Panc1 (cell line): ENCODE measurements at regions not wholly inside any gene's neighbourhood (a gene's known extent, or its start where the extent isn't known, plus 50 kb on each side); places are given as distances from the start of the nearest gene placed in this dataset.

Experiments used
- ATAC-seq: fragments of 200-7000 bp; cut with Tn5 transposase; 2 replicates; pipeline ENCODE4 v1.9.1; 2020; ENCODE audit warnings: mild to moderate bottlenecking, moderate library complexity
- BruUV-seq: library from RNA; stranded (reverse); fragments of 400-500 nt; replicated peaks from 2 replicates; lab custom pipeline; 2021; lab: Mats Ljungman, UMichigan
- CTCF ChIA-PET: fragments of 300-600 bp; sonication (Branson Sonifier 250); formaldehyde crosslinking; loops from one replicate; lab custom pipeline; 2022; ENCODE audit warnings: antibody characterized with exemption; lab: Charles Lee
- POLR2A ChIA-PET: fragments of 300-600 bp; sonication (Branson Sonifier 250); formaldehyde crosslinking; loops from one replicate; lab custom pipeline; 2022; ENCODE audit warnings: antibody characterized with exemption; lab: Charles Lee
- DNase-seq: peaks from one replicate; pipeline ENCODE4 v3.0.0-alpha.2; 2010; ENCODE audit warnings: low read depth, low spot score
- H3K27ac ChIP-seq: 2 replicates; pipeline ENCODE4 v1.5.1; 2011; ENCODE audit warnings: mild to moderate bottlenecking, low read length, inconsistent platforms
- H3K27me3 ChIP-seq: fragments of 200-500 bp; sonication (Bioruptor generic); 2 replicates; pipeline ENCODE4 v1.6.0; 2014; ENCODE audit warnings: low read length, inconsistent platforms; ENCODE audit not compliant: control insufficient read depth, insufficient read depth
- H3K36me3 ChIP-seq: fragments of 200-500 bp; sonication (Bioruptor generic); 2 replicates; pipeline ENCODE4 v1.5.1; 2014; ENCODE audit warnings: inconsistent platforms, mild to moderate bottlenecking, low read length, moderate library complexity; ENCODE audit not compliant: control insufficient read depth, insufficient read depth
- H3K4me1 ChIP-seq: 2 replicates; pipeline ENCODE4 v1.5.1; 2011; ENCODE audit warnings: inconsistent platforms, mild to moderate bottlenecking, low read length, moderate library complexity; ENCODE audit not compliant: control insufficient read depth, insufficient read depth
- H3K4me3 ChIP-seq, 2 experiments: 2 replicates each; pipeline ENCODE4 v1.5.1; 2011 to 2012; ENCODE audit warnings: low read depth in 2 of 2, low read length in 2 of 2, mild to moderate bottlenecking in 2 of 2, inconsistent platforms in 1 of 2, moderate library complexity in 1 of 2
- H3K9me3 ChIP-seq: fragments of 200-500 bp; sonication (Bioruptor generic); 2 replicates; pipeline ENCODE4 v1.5.1; 2014; ENCODE audit warnings: low read depth, mild to moderate bottlenecking, inconsistent platforms, low read length, moderate library complexity; ENCODE audit not compliant: control insufficient read depth, insufficient read depth
- POLR2AphosphoS5 ChIP-seq: IDR thresholded peaks from 2 replicates; pipeline ENCODE4 v1.6.1; 2012; ENCODE audit warnings: mild to moderate bottlenecking, low read depth, low read length, moderate library complexity
- SIN3A ChIP-seq: IDR thresholded peaks from 2 replicates; pipeline ENCODE4 v1.6.1; 2012; ENCODE audit warnings: low read depth, mild to moderate bottlenecking, low read length, moderate library complexity, borderline replicate concordance; ENCODE audit not compliant: insufficient read depth
- TCF7L2 ChIP-seq: IDR thresholded peaks from 2 replicates; pipeline ENCODE4 v1.6.1; 2011; ENCODE audit warnings: mild to moderate bottlenecking, low read depth, low read length, inconsistent platforms
- in situ Hi-C: cut with HindIII; loops from 2 replicates; pipeline ENCODE4 v1.10.0; 2016; ENCODE audit warnings: low sequenced_read_pairs, low pct_unique_long_range_greater_than_20kb
- intact Hi-C: fragments of 100-400 bp; cut with micrococcal nuclease; formaldehyde crosslinking; loops from one replicate; pipeline ENCODE4 v1.10.0; 2022; ENCODE audit not compliant: unreplicated experiment
- TF ChIP-seq, protein P1 (sequence below): fragments of 450-650 bp; IDR thresholded peaks from 2 replicates; pipeline ENCODE4 v1.5.1; 2017; ENCODE audit warnings: mild to moderate bottlenecking
- TF ChIP-seq, protein P2 (sequence below), 2 experiments: IDR thresholded peaks; 2 replicates each; pipeline ENCODE4 v1.6.1; 2011 to 2012; ENCODE audit warnings: low read depth in 2 of 2, control low read depth in 1 of 2, low read length in 1 of 2, mild to moderate bottlenecking in 1 of 2, moderate library complexity in 1 of 2; ENCODE audit not compliant: insufficient read depth in 1 of 2

GRCh38 chr2:77796397-77796796 lies 274.2 kb upstream of the LRRTM4 start:
- ATAC-seq (no peak), DNase-seq (no peak)
- no peak overlapping the region for H3K4me3 ChIP-seq
- no peak for TF ChIP-seq SIN3A
- TF ChIP-seq, protein P1, sequence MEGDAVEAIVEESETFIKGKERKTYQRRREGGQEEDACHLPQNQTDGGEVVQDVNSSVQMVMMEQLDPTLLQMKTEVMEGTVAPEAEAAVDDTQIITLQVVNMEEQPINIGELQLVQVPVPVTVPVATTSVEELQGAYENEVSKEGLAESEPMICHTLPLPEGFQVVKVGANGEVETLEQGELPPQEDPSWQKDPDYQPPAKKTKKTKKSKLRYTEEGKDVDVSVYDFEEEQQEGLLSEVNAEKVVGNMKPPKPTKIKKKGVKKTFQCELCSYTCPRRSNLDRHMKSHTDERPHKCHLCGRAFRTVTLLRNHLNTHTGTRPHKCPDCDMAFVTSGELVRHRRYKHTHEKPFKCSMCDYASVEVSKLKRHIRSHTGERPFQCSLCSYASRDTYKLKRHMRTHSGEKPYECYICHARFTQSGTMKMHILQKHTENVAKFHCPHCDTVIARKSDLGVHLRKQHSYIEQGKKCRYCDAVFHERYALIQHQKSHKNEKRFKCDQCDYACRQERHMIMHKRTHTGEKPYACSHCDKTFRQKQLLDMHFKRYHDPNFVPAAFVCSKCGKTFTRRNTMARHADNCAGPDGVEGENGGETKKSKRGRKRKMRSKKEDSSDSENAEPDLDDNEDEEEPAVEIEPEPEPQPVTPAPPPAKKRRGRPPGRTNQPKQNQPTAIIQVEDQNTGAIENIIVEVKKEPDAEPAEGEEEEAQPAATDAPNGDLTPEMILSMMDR: no peak
- TF ChIP-seq, protein P2, sequence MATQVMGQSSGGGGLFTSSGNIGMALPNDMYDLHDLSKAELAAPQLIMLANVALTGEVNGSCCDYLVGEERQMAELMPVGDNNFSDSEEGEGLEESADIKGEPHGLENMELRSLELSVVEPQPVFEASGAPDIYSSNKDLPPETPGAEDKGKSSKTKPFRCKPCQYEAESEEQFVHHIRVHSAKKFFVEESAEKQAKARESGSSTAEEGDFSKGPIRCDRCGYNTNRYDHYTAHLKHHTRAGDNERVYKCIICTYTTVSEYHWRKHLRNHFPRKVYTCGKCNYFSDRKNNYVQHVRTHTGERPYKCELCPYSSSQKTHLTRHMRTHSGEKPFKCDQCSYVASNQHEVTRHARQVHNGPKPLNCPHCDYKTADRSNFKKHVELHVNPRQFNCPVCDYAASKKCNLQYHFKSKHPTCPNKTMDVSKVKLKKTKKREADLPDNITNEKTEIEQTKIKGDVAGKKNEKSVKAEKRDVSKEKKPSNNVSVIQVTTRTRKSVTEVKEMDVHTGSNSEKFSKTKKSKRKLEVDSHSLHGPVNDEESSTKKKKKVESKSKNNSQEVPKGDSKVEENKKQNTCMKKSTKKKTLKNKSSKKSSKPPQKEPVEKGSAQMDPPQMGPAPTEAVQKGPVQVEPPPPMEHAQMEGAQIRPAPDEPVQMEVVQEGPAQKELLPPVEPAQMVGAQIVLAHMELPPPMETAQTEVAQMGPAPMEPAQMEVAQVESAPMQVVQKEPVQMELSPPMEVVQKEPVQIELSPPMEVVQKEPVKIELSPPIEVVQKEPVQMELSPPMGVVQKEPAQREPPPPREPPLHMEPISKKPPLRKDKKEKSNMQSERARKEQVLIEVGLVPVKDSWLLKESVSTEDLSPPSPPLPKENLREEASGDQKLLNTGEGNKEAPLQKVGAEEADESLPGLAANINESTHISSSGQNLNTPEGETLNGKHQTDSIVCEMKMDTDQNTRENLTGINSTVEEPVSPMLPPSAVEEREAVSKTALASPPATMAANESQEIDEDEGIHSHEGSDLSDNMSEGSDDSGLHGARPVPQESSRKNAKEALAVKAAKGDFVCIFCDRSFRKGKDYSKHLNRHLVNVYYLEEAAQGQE (IDR thresholded peaks at IDR 0.05; ENCODE audit: insufficient read depth in 1 of 2, low read depth in 2 of 2, low read length in 1 of 2): no peak
- 0 out of 2 replicates have a peak, but pooled peaks cover 6% of the 10 kb centered on the region for H3K9me3 ChIP-seq
- no TSS peak for BruUV-seq
- H3K4me1 ChIP-seq: no peaks in the 10 kb centered on the region
- no peaks in the 10 kb centered on the region; the same call in 1 of the 2 replicates for H3K36me3 ChIP-seq
- intact Hi-C loops (no loop called here), in situ Hi-C loops (no loop called here)
- H3K27me3 ChIP-seq: no peaks in the 10 kb centered on the region
- ChIA-PET CTCF (no interaction called here), POLR2A (no interaction called here)
- no peak overlapping the region for H3K27ac ChIP-seq

DNA sequence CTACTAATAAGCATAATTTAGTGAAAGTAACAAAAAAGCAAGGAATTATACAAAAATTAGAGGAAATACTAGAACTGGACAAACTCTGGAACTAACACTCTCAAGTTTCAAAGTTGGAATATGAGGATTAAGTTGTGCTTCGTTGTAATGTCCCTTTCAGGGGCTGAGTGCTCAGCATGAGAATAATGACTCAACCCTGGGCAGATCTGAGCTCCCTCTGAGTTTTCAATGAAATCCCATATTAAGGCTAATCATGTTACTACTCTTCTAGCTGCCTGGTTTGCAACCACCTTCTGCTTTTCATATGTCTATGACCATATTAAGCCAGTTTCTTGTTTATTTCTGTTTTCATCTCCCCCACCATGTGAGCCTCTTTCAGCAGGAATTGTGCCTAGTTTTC lies 274.9 kb upstream of the LRRTM4 start:
- CTCF ChIA-PET: no interaction called here
- POLR2A ChIA-PET: no interaction called here
- Histone ChIP-seq H3K4me1 (no peaks in the 10 kb centered on the region), H3K27me3 (no peaks in the 10 kb centered on the region), H3K9me3 (0 out of 2 replicates have a peak, but pooled peaks cover 6% of the 10 kb centered on the region), H3K4me3 (no peak overlapping the region), H3K27ac (no peak overlapping the region), H3K36me3 (no peaks in the 10 kb centered on the region; the same call in 1 of the 2 replicates)
- intact Hi-C loops (no loop called here), in situ Hi-C loops (no loop called here)
- ATAC-seq: no peak
- TF ChIP-seq SIN3A: no peak
- TF ChIP-seq, protein P2 (IDR thresholded peaks at IDR 0.05; ENCODE audit: insufficient read depth in 1 of 2, low read depth in 2 of 2, low read length in 1 of 2): no peak
- TF ChIP-seq TCF7L2: no peak
- TF ChIP-seq, protein P1: no peak
- TF ChIP-seq POLR2AphosphoS5: no peak
- BruUV-seq: no TSS peak
- DNase-seq: no peak
